GM21825 (cell line): ENCODE measurements at regions not wholly inside any gene's neighbourhood (a gene's known extent, or its start where the extent isn't known, plus 50 kb on each side); places are given as distances from the start of the nearest gene placed in this dataset.

Experiments
- ATAC-seq: cut with Tn5 transposase; IDR thresholded peaks from one replicate; pipeline ENCODE4 v1.9.1; 2021; ENCODE audit warnings: mild to moderate bottlenecking, moderate library complexity; ENCODE audit not compliant: unreplicated experiment

- ATAC-seq, result no peak
These were observed 99.4 kb upstream of the LPP start for GRCh38 chr3:188054541-188054940.

GRCh38 chr3:188055388-188055787 is 98.6 kb upstream of the LPP start:
- no peak for ATAC-seq

- no peak for ATAC-seq
These were observed 96.8 kb upstream of the LPP start for GRCh38 chr3:188057124-188057523.

- ATAC-seq, result no peak
These were observed 95.3 kb upstream of the LPP start for GRCh38 chr3:188058569-188059184.

GRCh38 chr3:188059351-188059750 is 94.6 kb upstream of the LPP start:
- ATAC-seq, result no peak

- no peak for ATAC-seq
These were observed 93.6 kb upstream of the LPP start for GRCh38 chr3:188060264-188060835.

GRCh38 chr3:188060840-188061544 is 93.0 kb upstream of the LPP start:
- no peak for ATAC-seq

GRCh38 chr3:188062216-188062615 is 91.7 kb upstream of the LPP start:
- no peak for ATAC-seq

- no peak for ATAC-seq
These were observed 89.0 kb upstream of the LPP start for GRCh38 chr3:188064831-188065493.

GRCh38 chr3:188066141-188066540 is 87.8 kb upstream of the LPP start:
- ATAC-seq, result no peak

GRCh38 chr3:188067932-188068331 is 86.0 kb upstream of the LPP start:
- no peak for ATAC-seq

- ATAC-seq, result no peak
These were observed 85.6 kb upstream of the LPP start for GRCh38 chr3:188068342-188068741.

GRCh38 chr3:188071636-188072035 is 82.3 kb upstream of the LPP start:
- no peak for ATAC-seq

GRCh38 chr3:188076176-188076575 is 77.8 kb upstream of the LPP start:
- no peak for ATAC-seq

GRCh38 chr3:188077160-188077799 is 76.7 kb upstream of the LPP start:
- no peak for ATAC-seq

- no peak for ATAC-seq
These were observed 73.9 kb upstream of the LPP start for GRCh38 chr3:188080091-188080490.

GRCh38 chr3:188082031-188082430 is 71.9 kb upstream of the LPP start:
- ATAC-seq, result no peak

- ATAC-seq, result no peak
These were observed 71.5 kb upstream of the LPP start for GRCh38 chr3:188082450-188082849.

- no peak for ATAC-seq
These were observed 70.9 kb upstream of the LPP start for GRCh38 chr3:188083011-188083410.

GRCh38 chr3:188084752-188085583 is 69.0 kb upstream of the LPP start:
- ATAC-seq, result no peak
